Right cardiac atrium (tissue), 5 donors: ENCODE measurements at regions not wholly inside any gene's neighbourhood (a gene's known extent, or its start where the extent isn't known, plus 50 kb on each side); places are given as distances from the start of the nearest gene placed in this dataset.

Experiments used
- ATAC-seq, 2 donors: fragments of 200-7000 bp; cut with Tn5 transposase; one replicate each; pipeline versions ENCODE4 v1.8.0 to v1.9.1; 2020; ENCODE audit warnings: moderate library complexity in 2 of 2, mild to moderate bottlenecking in 1 of 2
- DNase-seq, 3 donors: peaks; one replicate each; pipeline ENCODE4 v3.0.0-alpha.2; 2020
- H3K27ac ChIP-seq: one replicate; pipeline ENCODE4 v1.5.1; 2013; ENCODE audit warnings: mild to moderate bottlenecking, low read length, control low read depth, moderate library complexity
- H3K27me3 ChIP-seq: one replicate; pipeline ENCODE4 v1.6.1; 2013; ENCODE audit not compliant: control insufficient read depth, insufficient read depth
- H3K4me1 ChIP-seq: one replicate; pipeline ENCODE4 v1.6.1; 2013; ENCODE audit warnings: low read length; ENCODE audit not compliant: control insufficient read depth, insufficient read depth
- H3K4me3 ChIP-seq: one replicate; pipeline ENCODE4 v1.5.1; 2013; ENCODE audit warnings: low read length, control low read depth
- H3K9me3 ChIP-seq: one replicate; pipeline ENCODE4 v1.6.1; 2013; ENCODE audit warnings: low read length; ENCODE audit not compliant: control insufficient read depth
- WGBS: extraction: QIAGEN DNeasy Blood & Tissue Kit; methylation state at CpG from one replicate; pipeline ENCODE4 v1.1.7; 2013; 5-methylcytosine and 5-hydroxymethylcytosine counted together
- intact Hi-C, 4 donors: fragments of 100-400 bp; cut with DNase I; formaldehyde crosslinking; loops; one replicate each; pipeline versions ENCODE4 v1.11.0 to v1.14.0; 2022 to 2023
- donor health status: healthy with polysubstance abuse.
- donor health status: DM: no; HTN: yes; CAD: no.
- donor health status: DM: no; HTN: no; CAD: no.
- donor health status: DM: no; HTN: yes; CAD: no; lungs with severe emphysema.
- donor health status: DM: yes; HTN: yes; CAD: no.

GRCh38 chr13:31963631-31964030 is 67.9 kb upstream of the FRY start:
- Histone ChIP-seq H3K27ac (no peak overlapping the region), H3K4me1 (peaks cover 2% of the 10 kb centered on the region), H3K4me3 (no peak overlapping the region), H3K9me3 (no peaks in the 10 kb centered on the region), H3K27me3 (no peaks in the 10 kb centered on the region)
- intact Hi-C loops = no loop called here
- ATAC-seq (no peak), DNase-seq (no peak)
- 91% methylated on average over 1 of the region's 1 CpG for WGBS

DNA sequence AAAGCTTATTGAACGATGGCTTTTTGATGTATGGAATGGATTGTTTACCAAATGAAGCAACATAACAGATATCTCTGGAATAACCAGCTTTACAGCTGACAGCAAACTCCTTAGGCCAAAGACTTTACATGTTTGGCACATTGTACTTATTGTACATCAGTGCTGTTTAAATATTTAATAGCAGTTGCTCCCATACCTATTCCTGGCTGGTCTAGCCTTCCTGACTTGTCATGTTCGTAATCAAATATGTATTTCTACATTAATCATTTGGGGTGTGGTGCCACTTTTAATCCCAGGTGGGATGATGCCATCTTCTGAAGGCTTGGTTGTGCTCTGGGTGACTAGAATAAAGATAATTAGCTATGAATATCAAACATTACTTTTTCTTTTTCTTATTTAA is 67.4 kb upstream of the FRY start:
- H3K4me1 ChIP-seq = peaks cover 2% of the 10 kb centered on the region
- no peaks in the 10 kb centered on the region for H3K27me3 ChIP-seq
- H3K27ac ChIP-seq = no peak overlapping the region
- intact Hi-C loops = no loop called here
- no peaks in the 10 kb centered on the region for H3K9me3 ChIP-seq
- no peak overlapping the region for H3K4me3 ChIP-seq
- 93% methylated on average over 2 of the region's 2 CpGs for WGBS
- DNase-seq (no peak), ATAC-seq (no peak)

DNA sequence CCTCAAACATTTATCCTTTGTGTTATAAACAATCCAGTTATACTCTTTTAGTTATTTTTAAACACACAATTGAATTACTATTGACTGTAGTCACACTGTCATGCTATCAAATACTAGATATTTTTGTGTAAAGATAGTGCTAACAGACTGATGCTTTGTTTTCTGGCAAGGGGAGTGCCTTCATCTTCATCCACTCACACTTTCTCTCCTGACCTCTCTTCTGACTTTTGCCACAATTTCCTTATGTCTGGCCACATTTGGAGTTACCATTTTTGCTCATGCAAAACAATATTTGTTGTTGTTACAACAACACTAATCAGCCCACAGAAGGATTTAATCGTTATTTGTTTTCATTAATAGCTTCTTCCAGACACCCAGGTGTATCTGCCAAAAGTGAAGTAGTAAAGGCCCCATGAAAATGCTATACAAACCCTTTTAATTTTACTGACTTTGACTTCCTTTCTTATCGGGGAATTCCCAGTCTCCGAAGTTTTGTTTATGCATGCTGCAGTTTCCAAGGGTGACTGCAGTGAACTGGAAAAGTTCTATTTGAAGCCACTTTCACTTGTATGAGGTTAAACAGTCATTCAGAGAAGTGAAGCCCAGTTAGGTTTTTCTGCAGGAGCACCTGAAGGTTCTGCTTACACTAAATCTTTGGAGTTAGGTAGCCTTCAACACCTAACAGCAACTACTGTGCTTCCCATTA is 66.1 kb upstream of the FRY start:
- peak; percentile 65 to 76 for ATAC-seq
- DNase-seq = no peak
- intact Hi-C loops = no loop called here
- peaks cover 2% of the 10 kb centered on the region for H3K4me1 ChIP-seq
- no peaks in the 10 kb centered on the region for H3K27me3 ChIP-seq
- H3K27ac ChIP-seq = no peak overlapping the region
- WGBS = 15% methylated on average over 3 of the region's 3 CpGs
- no peak overlapping the region for H3K4me3 ChIP-seq
- H3K9me3 ChIP-seq = no peaks in the 10 kb centered on the region

DNA sequence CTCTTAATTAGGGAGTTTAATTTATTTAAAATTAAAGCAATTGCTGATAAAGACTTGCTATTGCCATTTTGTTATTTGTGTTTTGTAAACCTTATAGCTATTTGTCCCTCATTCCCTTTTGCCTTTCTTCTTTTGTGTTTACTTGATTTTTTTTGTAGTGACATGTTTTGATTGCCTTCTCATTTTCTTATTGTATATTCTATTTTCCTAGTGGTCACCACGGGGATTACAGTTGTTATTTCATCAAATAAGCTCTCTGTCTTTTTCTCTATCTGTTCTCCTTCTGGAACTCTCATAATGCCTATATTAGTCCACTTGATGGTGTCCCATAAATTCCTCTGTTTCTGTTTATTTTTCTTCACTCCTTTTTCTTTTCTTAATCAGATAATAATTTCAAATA is 64.4 kb upstream of the FRY start:
- intact Hi-C loops = no loop called here
- ATAC-seq (no peak), DNase-seq (no peak)
- Histone ChIP-seq H3K27ac (no peak overlapping the region), H3K9me3 (no peaks in the 10 kb centered on the region), H3K4me3 (no peak overlapping the region), H3K4me1 (peaks cover 2% of the 10 kb centered on the region), H3K27me3 (no peaks in the 10 kb centered on the region)
- WGBS = 83% methylated on average over 1 of the region's 1 CpG

- ATAC-seq (peak in 1 of 2 donors; percentile 51), DNase-seq (peak in 1 of 3 donors; percentile 28)
- 61% methylated on average over 3 of the region's 3 CpGs for WGBS
- intact Hi-C loops = no loop called here
- Histone ChIP-seq H3K27ac (no peak overlapping the region), H3K27me3 (no peaks in the 10 kb centered on the region), H3K4me1 (no peaks in the 10 kb centered on the region), H3K4me3 (no peak overlapping the region), H3K9me3 (no peaks in the 10 kb centered on the region)
These were observed 63.1 kb upstream of the FRY start for GRCh38 chr13:31968473-31968872.

- Histone ChIP-seq H3K4me3 (no peak overlapping the region), H3K4me1 (no peaks in the 10 kb centered on the region), H3K27me3 (no peaks in the 10 kb centered on the region), H3K27ac (no peak overlapping the region), H3K9me3 (no peaks in the 10 kb centered on the region)
- 42% methylated on average over 3 of the region's 3 CpGs for WGBS
- DNase-seq (no peak), ATAC-seq (no peak)
- intact Hi-C loops = no loop called here
These were observed 61.2 kb upstream of the FRY start for GRCh38 chr13:31970231-31970930.

- H3K4me3 ChIP-seq = no peak overlapping the region
- peak in 1 of 2 donors; percentile 52 for ATAC-seq
- intact Hi-C loops = no loop called here
- H3K27me3 ChIP-seq = no peaks in the 10 kb centered on the region
- DNase-seq = no peak
- WGBS = 70% methylated on average over 2 of the region's 2 CpGs
- H3K9me3 ChIP-seq = no peaks in the 10 kb centered on the region
- no peaks in the 10 kb centered on the region for H3K4me1 ChIP-seq
- no peak overlapping the region for H3K27ac ChIP-seq
These were observed 59.1 kb upstream of the FRY start for GRCh38 chr13:31972453-31972852.

GRCh38 chr13:31978021-31978420 is 53.6 kb upstream of the FRY start:
- 89% methylated on average over 3 of the region's 3 CpGs for WGBS
- Histone ChIP-seq H3K4me1 (peaks cover 2% of the 10 kb centered on the region), H3K27me3 (no peaks in the 10 kb centered on the region), H3K27ac (no peak overlapping the region), H3K9me3 (no peaks in the 10 kb centered on the region), H3K4me3 (no peak overlapping the region)
- intact Hi-C loops = no loop called here
- no peak for ATAC-seq
- DNase-seq = no peak

- Histone ChIP-seq H3K4me1 (peaks cover 2% of the 10 kb centered on the region), H3K4me3 (no peak overlapping the region), H3K27me3 (no peaks in the 10 kb centered on the region), H3K27ac (no peak overlapping the region), H3K9me3 (no peaks in the 10 kb centered on the region)
- ATAC-seq (no peak), DNase-seq (no peak)
- 75% methylated on average over 1 of the region's 1 CpG for whole genome bisulfite sequencing
- intact Hi-C loops = no loop called here
These were observed 50.7 kb upstream of the FRY start for GRCh38 chr13:31980830-31981229.
